ENCODE measurements at regions not wholly inside any gene's neighbourhood (a gene's known extent, or its start where the extent isn't known, plus 50 kb on each side); places are given as distances from the start of the nearest gene placed in this dataset.
A peak's percentile ranks its signal among the peaks of the same experiment; 100 is the strongest.
"Not testable (repeated sequence)": the region's sequence is repeated elsewhere in the genome, so short reads cannot be mapped to it uniquely, and the experiment has no call there.

GRCh38 chr9:28134446-28134976 is 561.2 kb upstream of the C9orf72 start:
- Histone ChIP-seq H3K27ac (no peak overlapping the region), H3K4me1 (no peaks in the 10 kb centered on the region), H3K4me2 (no peak overlapping the region), H3K9me3 (replicated peaks in 1 of 11) (no peaks in the 10 kb centered on the region), H3K4me3 (no peak overlapping the region), H3K36me3 (no peaks in the 10 kb centered on the region), H3K27me3 (no peaks in the 10 kb centered on the region), H4K20me1 (no peaks in the 10 kb centered on the region), H3K9ac (no peak overlapping the region)
- TF ChIP-seq Cebpa-rat (IDR thresholded peaks at IDR 0.05): no peak

DNA sequence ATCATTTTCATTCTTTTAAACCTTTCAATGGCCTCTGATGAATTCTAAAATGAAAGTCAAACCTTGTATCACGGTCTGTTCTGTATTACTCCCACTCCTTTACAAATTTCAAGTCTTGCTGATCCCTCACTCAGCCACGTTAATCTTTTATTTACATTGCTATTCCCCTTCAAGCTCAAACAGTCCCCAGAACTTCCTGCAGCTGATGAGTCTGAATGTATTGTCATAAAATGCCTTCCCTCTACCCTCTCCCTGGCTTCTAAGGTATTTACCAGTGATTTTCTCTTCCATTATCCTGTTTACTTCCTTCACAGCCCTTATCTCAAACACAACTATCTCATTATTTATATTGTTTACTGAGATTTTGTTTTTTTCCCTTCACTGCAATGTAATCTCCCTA is 562.3 kb upstream of the C9orf72 start:
- H3K27me3 ChIP-seq: no peaks in the 10 kb centered on the region
- no peak overlapping the region for H3K27ac ChIP-seq
- no peaks in the 10 kb centered on the region for H3K9me3 ChIP-seq (replicated peaks in 1 of 11)
- no peaks in the 10 kb centered on the region for H3K36me3 ChIP-seq
- H3K4me2 ChIP-seq: no peak overlapping the region
- H4K20me1 ChIP-seq: no peaks in the 10 kb centered on the region
- H3K9ac ChIP-seq: no peak overlapping the region
- no peak for TF ChIP-seq Cebpa-rat (IDR thresholded peaks at IDR 0.05)
- H3K4me3 ChIP-seq: no peak overlapping the region
- H3K4me1 ChIP-seq: no peaks in the 10 kb centered on the region

DNA sequence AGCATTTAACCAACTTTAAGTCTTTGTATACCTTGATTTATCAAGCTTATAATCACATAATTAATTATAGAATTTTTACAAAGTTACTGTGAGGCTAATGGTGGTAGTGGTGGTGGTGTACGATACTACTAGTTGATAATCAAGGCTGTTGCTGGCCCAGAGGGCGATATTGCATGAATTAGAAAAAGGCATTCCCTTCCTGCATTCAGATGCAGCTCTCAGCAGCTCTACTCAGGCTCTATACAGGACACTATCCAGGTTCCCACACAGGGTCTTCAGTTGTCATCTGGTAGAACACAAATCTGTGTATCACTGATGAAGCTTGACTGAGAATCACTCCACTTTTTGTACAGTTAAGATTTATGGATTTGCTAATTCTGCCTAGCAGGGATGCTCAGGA is 562.8 kb upstream of the C9orf72 start:
- Histone ChIP-seq H3K9ac (no peak overlapping the region), H3K4me3 (no peak overlapping the region), H3K4me1 (no peaks in the 10 kb centered on the region), H3K4me2 (no peak overlapping the region), H3K9me3 (replicated peaks in 1 of 11) (no peaks in the 10 kb centered on the region), H4K20me1 (no peaks in the 10 kb centered on the region), H3K27me3 (no peaks in the 10 kb centered on the region), H3K27ac (no peak overlapping the region), H3K36me3 (no peaks in the 10 kb centered on the region)
- TF ChIP-seq Cebpa-rat (IDR thresholded peaks at IDR 0.05): no peak

DNA sequence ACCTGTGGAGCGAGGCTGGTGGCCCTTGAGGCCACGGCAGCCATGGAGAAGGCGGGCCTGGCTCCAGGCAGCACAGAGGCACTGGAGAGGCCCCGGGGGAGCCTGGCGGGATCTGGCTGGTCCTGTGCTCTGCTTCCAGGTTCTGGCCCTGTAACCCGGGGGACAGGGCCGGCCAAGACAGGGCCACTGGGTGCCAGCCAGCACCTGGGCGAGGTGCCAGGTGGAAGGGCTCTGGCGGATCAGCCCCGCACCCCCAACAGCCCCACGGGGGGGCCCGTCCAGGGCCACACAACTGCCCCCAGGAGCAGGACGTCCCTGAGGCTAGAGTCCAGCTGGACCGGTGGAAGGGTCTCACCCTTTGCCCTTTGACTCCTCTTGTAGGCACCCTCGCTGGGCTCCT is 574.1 kb upstream of the C9orf72 start:
- not testable (repeated sequence) for H3K4me2 ChIP-seq, H3K27ac ChIP-seq, H3K27me3 ChIP-seq, H3K4me3 ChIP-seq, H3K36me3 ChIP-seq, H3K9ac ChIP-seq, H4K20me1 ChIP-seq, H3K4me1 ChIP-seq
- peaks cover 13 to 29% (median 22%) of the 10 kb centered on the region in 11 experiments; a peak in 20 of 22 replicates for H3K9me3 ChIP-seq (replicated peaks in 1 of 11)

GRCh38 chr9:28147923-28148597 is 574.8 kb upstream of the C9orf72 start:
- not testable (repeated sequence) for H3K4me3 ChIP-seq, H3K9ac ChIP-seq, H3K27ac ChIP-seq, H3K27me3 ChIP-seq, H3K4me1 ChIP-seq, H3K4me2 ChIP-seq, H4K20me1 ChIP-seq, H3K36me3 ChIP-seq
- H3K9me3 ChIP-seq (replicated peaks in 1 of 11): peaks cover 13 to 29% (median 22%) of the 10 kb centered on the region in 11 experiments; a peak in 20 of 22 replicates

GRCh38 chr9:28149361-28150050 is 576.2 kb upstream of the C9orf72 start:
- H3K27ac ChIP-seq: not testable (repeated sequence)

DNA sequence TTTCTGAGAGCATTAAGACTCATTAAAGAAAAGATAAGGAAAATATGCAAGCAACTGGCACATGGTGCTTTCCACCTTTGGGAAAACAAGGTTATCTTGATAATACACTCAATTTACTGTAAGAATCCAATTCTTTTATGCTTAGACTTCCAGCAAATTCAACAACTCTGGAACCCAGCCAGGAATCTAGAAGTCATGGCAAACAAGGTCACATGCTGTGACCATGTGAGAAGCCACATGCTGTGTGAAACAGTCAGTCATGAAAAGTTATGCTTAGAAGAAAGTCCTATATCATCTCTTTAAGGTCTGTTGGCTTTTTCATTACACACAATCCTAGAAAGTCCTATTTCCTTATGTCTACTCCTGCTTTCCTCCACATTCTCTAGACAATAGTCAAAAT is 581.8 kb upstream of the C9orf72 start:
- TF ChIP-seq Cebpa-rat (IDR thresholded peaks at IDR 0.05): no peak
- Histone ChIP-seq H3K36me3 (no peaks in the 10 kb centered on the region), H3K9ac (no peak overlapping the region), H3K4me1 (peaks cover 0 to 10% (median 3%) of the 10 kb centered on the region in 10 experiments; a peak in 6 of 20 replicates), H3K27ac (no peak overlapping the region), H4K20me1 (no peaks in the 10 kb centered on the region), H3K4me2 (peak overlapping the region in 1 of 11 experiments; percentile 35; a peak in 1 of 22 replicates), H3K9me3 (replicated peaks in 1 of 11) (peaks cover under 1 to 12% (median 9%) of the 10 kb centered on the region in 11 experiments; a peak in 16 of 22 replicates), H3K4me3 (no peak overlapping the region), H3K27me3 (no peaks in the 10 kb centered on the region)

More at GRCh38 chr9:28149361-28150050, 576.2 kb upstream of the C9orf72 start:
- not testable (repeated sequence) for H3K4me3 ChIP-seq, H3K4me2 ChIP-seq, H3K4me1 ChIP-seq, H4K20me1 ChIP-seq, H3K9ac ChIP-seq, H3K36me3 ChIP-seq, H3K27me3 ChIP-seq
- peaks cover 13 to 29% (median 22%) of the 10 kb centered on the region in 11 experiments; a peak in 20 of 22 replicates for H3K9me3 ChIP-seq (replicated peaks in 1 of 11)

GRCh38 chr9:28155671-28156070 is 582.4 kb upstream of the C9orf72 start:
- H3K9ac ChIP-seq: no peak overlapping the region
- no peak overlapping the region for H3K27ac ChIP-seq
- no peaks in the 10 kb centered on the region for H3K27me3 ChIP-seq
- H3K4me2 ChIP-seq: no peak overlapping the region
- no peak for TF ChIP-seq Cebpa-rat (IDR thresholded peaks at IDR 0.05)
- H3K9me3 ChIP-seq (replicated peaks in 1 of 11): peaks cover 0 to 10% (median 8%) of the 10 kb centered on the region in 11 experiments; a peak in 11 of 22 replicates
- H4K20me1 ChIP-seq: no peaks in the 10 kb centered on the region
- no peak overlapping the region for H3K4me3 ChIP-seq
- peaks cover 0 to 10% (median 3%) of the 10 kb centered on the region in 10 experiments; a peak in 6 of 20 replicates for H3K4me1 ChIP-seq
- no peaks in the 10 kb centered on the region for H3K36me3 ChIP-seq

DNA sequence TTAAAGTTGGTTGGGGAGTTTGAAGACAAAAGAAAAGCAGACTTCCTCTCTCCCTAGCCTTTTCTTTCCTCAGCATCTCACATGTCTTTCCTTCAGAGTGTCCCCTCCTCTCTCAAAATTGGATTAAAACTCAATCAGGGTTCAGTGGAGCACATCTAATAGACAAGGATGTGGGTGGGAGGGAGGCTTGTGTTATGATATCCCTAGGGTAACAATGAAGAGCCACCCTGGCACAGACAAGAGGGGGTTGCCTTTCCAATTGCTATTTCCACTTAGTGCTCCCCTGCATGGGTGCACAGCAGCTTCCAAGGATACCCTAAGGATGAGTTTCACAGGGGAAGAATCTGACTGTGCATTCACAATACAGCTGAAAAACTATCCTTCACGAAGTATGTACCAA is 585.2 kb upstream of the C9orf72 start:
- peak overlapping the region in 6 of 11 experiments; percentile 0 to 38 (median 22); a peak in 5 of 22 replicates for H3K4me2 ChIP-seq

More for the DNA sequence above, 585.2 kb upstream of the C9orf72 start:
- Histone ChIP-seq H3K36me3 (no peaks in the 10 kb centered on the region), H3K4me1 (peaks cover 0 to 10% (median 3%) of the 10 kb centered on the region in 10 experiments; a peak in 6 of 20 replicates), H3K4me3 (no peak overlapping the region), H3K27me3 (no peaks in the 10 kb centered on the region), H4K20me1 (no peaks in the 10 kb centered on the region), H3K27ac (no peak overlapping the region), H3K9ac (no peak overlapping the region), H3K9me3 (replicated peaks in 1 of 11) (peaks cover 0 to 10% (median 8%) of the 10 kb centered on the region in 11 experiments; a peak in 11 of 22 replicates)
- no peak for TF ChIP-seq Cebpa-rat (IDR thresholded peaks at IDR 0.05)
